Endodermal cell (in vitro differentiated cells): ENCODE measurements at regions not wholly inside any gene's neighbourhood (a gene's known extent, or its start where the extent isn't known, plus 50 kb on each side); places are given as distances from the start of the nearest gene placed in this dataset.

Experiments used
- DNase-seq: peaks from one replicate; pipeline ENCODE4 v3.0.0-alpha.2; 2017
- H3K27ac ChIP-seq: 2 replicates; pipeline ENCODE4 v1.5.1; 2013; ENCODE audit warnings: mild to moderate bottlenecking, low read depth, low read length, moderate library complexity
- H3K27me3 ChIP-seq: 2 replicates; pipeline ENCODE4 v1.6.1; 2013; ENCODE audit warnings: mild to moderate bottlenecking, low read length, moderate library complexity; ENCODE audit not compliant: insufficient read depth, control insufficient read depth, poor library complexity, severe bottlenecking
- H3K36me3 ChIP-seq: 2 replicates; pipeline ENCODE4 v1.7.0; 2013; ENCODE audit warnings: mild to moderate bottlenecking, low read length, moderate library complexity; ENCODE audit not compliant: control insufficient read depth, insufficient read depth
- H3K4me1 ChIP-seq: one replicate; pipeline ENCODE4 v1.7.0; 2013; ENCODE audit warnings: low read length; ENCODE audit not compliant: control insufficient read depth, insufficient read depth
- H3K4me3 ChIP-seq: 2 replicates; pipeline ENCODE4 v1.5.1; 2013; ENCODE audit warnings: mild to moderate bottlenecking, low read length, moderate library complexity
- H3K9ac ChIP-seq: 2 replicates; pipeline ENCODE4 v1.6.1; 2013; ENCODE audit warnings: mild to moderate bottlenecking, low read length, moderate library complexity; ENCODE audit not compliant: poor library complexity, severe bottlenecking; ENCODE audit errors: extremely low read depth
- H3K9me3 ChIP-seq: 2 replicates; pipeline ENCODE4 v1.6.1; 2013; ENCODE audit warnings: mild to moderate bottlenecking, low read length, moderate library complexity; ENCODE audit not compliant: control insufficient read depth
- H3K27ac Mint-ChIP-seq: 2 replicates; pipeline ENCODE4 v1.8.0; 2020; ENCODE audit warnings: mixed read lengths
- H3K27me3 Mint-ChIP-seq: 2 replicates; pipeline ENCODE4 v1.8.0; 2021; ENCODE audit warnings: mild to moderate bottlenecking, mixed read lengths; ENCODE audit not compliant: insufficient read depth
- H3K36me3 Mint-ChIP-seq: 2 replicates; pipeline ENCODE4 v1.8.0; 2020; ENCODE audit warnings: low read depth, mixed read lengths
- H3K4me1 Mint-ChIP-seq: 2 replicates; pipeline ENCODE4 v1.8.0; 2020; ENCODE audit warnings: mixed read lengths
- H3K4me3 Mint-ChIP-seq: 2 replicates; pipeline ENCODE4 v1.8.0; 2020; ENCODE audit warnings: mild to moderate bottlenecking, moderate library complexity, mixed read lengths
- H3K9me3 Mint-ChIP-seq: 2 replicates; pipeline ENCODE4 v1.8.0; 2020; ENCODE audit warnings: mild to moderate bottlenecking, mixed read lengths
- WGBS, 2 experiments: methylation state at CpG; one replicate each; pipeline versions ENCODE4 v1.1.5 to v1.1.7; 2013; ENCODE audit warnings: missing lambda C conversion rate in 2 of 2, mixed read lengths in 1 of 2; ENCODE audit not compliant: insufficient coverage in 1 of 2, insufficient read length in 1 of 2; 5-methylcytosine and 5-hydroxymethylcytosine counted together
- TF ChIP-seq, protein P1 (sequence below): fragments of 200-600 bp; sonication (generic); conservative IDR thresholded peaks from 2 replicates; pipeline ENCODE4 v1.5.0; 2021; ENCODE audit warnings: antibody characterized with exemption, mild to moderate bottlenecking

DNA sequence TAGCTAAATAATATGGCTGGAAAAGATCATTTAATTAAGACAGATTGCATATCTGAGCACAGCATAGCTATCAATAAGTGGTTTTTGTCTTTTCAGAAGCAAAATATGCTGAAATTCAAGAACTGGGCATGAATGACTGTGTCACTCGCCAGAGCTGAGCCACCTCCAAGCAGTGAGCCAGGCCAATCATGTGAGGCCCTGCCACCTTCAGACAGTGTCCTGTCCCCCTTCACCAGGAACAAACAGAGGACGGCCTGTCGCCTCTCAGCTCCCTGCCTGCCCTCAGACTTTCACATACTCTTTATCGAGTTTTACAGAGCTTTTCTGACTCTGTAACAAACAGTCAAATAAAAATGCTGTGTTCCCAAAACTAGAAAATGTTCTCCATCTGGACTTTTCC is 171.0 kb upstream of the TSC22D1 start:
- Histone ChIP-seq H3K9me3 (no peaks in the 10 kb centered on the region), H3K36me3 (no peaks in the 10 kb centered on the region), H3K27ac (no peak overlapping the region), H3K9ac (no peak overlapping the region), H3K27me3 (no peaks in the 10 kb centered on the region), H3K4me1 (no peaks in the 10 kb centered on the region), H3K4me3 (no peak overlapping the region)
- Mint-ChIP-seq H3K4me3 (no peak overlapping the region), H3K27ac (no peak overlapping the region), H3K27me3 (no peaks in the 10 kb centered on the region), H3K9me3 (no peaks in the 10 kb centered on the region), H3K4me1 (no peaks in the 10 kb centered on the region), H3K36me3 (no peaks in the 10 kb centered on the region)
- no peak for DNase-seq
- WGBS, 2 experiments, result 79 to 89% methylated on average over 4 of the region's 4 CpGs
- TF ChIP-seq, protein P1, sequence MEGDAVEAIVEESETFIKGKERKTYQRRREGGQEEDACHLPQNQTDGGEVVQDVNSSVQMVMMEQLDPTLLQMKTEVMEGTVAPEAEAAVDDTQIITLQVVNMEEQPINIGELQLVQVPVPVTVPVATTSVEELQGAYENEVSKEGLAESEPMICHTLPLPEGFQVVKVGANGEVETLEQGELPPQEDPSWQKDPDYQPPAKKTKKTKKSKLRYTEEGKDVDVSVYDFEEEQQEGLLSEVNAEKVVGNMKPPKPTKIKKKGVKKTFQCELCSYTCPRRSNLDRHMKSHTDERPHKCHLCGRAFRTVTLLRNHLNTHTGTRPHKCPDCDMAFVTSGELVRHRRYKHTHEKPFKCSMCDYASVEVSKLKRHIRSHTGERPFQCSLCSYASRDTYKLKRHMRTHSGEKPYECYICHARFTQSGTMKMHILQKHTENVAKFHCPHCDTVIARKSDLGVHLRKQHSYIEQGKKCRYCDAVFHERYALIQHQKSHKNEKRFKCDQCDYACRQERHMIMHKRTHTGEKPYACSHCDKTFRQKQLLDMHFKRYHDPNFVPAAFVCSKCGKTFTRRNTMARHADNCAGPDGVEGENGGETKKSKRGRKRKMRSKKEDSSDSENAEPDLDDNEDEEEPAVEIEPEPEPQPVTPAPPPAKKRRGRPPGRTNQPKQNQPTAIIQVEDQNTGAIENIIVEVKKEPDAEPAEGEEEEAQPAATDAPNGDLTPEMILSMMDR, result no peak

DNA sequence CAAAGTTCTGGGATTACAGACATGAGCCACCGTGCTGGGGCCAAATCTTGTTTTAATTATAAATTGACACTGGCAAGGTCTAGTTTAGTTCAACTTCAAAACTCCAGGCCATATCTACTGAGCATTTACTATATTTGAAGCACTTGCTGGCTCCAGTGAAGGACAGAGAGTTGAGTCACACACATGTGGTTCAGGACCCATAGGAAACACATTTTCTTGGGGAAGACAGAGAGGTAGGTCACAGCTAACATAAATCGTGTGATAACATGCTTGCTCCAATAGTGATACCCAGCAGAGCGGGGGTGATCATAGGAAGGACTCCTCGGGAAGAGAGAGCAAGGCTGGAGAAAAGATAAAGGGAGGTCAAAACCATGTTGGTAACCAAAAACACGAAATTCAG is 170.6 kb upstream of the TSC22D1 start:
- H3K27me3 Mint-ChIP-seq, result no peaks in the 10 kb centered on the region

DNA sequence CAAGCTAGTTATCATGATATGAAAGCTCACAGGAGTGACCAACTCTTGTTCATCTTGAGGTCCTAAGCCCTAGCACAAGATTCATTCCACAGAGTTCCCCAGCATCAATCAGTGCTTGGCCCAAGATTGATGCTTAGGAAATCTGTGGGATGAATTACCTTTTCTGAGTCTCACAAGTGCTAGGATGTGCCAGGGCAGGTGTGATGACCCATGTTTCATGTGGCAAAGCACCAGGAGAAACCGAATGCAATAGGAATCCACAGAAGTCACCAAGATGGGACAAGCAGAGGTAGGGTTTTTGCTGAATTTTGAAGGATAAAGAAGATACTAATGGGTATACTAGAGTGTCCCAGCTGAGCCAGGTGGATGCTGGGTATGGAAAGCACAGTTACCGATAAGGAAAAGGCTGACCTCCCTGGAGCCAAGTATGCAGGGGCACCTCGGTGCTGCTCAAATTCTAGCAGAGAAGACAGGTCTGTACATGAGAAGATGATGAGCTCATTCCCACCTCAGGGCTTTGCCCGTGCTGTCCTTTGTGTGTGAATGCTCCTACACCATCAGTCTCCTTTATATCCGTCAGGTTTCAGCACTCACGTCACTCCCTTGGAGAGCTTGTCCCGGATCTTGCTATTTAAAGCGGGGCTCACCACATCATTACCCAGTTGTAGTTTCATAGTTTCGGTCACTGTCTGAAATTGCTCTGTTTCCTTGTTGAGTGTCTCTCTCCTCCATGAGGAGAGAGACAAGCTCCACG is 168.9 kb upstream of the TSC22D1 start:
- H3K4me3 Mint-ChIP-seq, result no peak overlapping the region
- no peaks in the 10 kb centered on the region for H3K36me3 ChIP-seq
- no peaks in the 10 kb centered on the region for H3K27me3 Mint-ChIP-seq
- 91 to 95% methylated on average over 8 to 10 of the region's 10 CpGs for WGBS, 2 experiments
- no peaks in the 10 kb centered on the region for H3K36me3 Mint-ChIP-seq
- no peaks in the 10 kb centered on the region for H3K27me3 ChIP-seq
- H3K27ac ChIP-seq, result no peak overlapping the region
- no peaks in the 10 kb centered on the region for H3K9me3 ChIP-seq
- DNase-seq, result no peak
- TF ChIP-seq, protein P1, result no peak
- no peaks in the 10 kb centered on the region for H3K9me3 Mint-ChIP-seq
- H3K9ac ChIP-seq, result no peak overlapping the region
- H3K4me1 Mint-ChIP-seq, result no peaks in the 10 kb centered on the region
- H3K27ac Mint-ChIP-seq, result no peak overlapping the region
- no peaks in the 10 kb centered on the region for H3K4me1 ChIP-seq
- H3K4me3 ChIP-seq, result no peak overlapping the region

More for the DNA sequence above, 170.6 kb upstream of the TSC22D1 start:
- Histone ChIP-seq H3K27me3 (no peaks in the 10 kb centered on the region), H3K9me3 (no peaks in the 10 kb centered on the region), H3K4me3 (no peak overlapping the region), H3K36me3 (no peaks in the 10 kb centered on the region), H3K27ac (no peak overlapping the region), H3K4me1 (no peaks in the 10 kb centered on the region), H3K9ac (no peak overlapping the region)
- no peaks in the 10 kb centered on the region for H3K9me3 Mint-ChIP-seq
- 94 to 99% methylated on average over 5 of the region's 5 CpGs for WGBS, 2 experiments
- no peak for DNase-seq
- no peak overlapping the region for H3K4me3 Mint-ChIP-seq
- TF ChIP-seq, protein P1, result no peak
- no peaks in the 10 kb centered on the region for H3K36me3 Mint-ChIP-seq
- H3K27ac Mint-ChIP-seq, result no peak overlapping the region
- no peaks in the 10 kb centered on the region for H3K4me1 Mint-ChIP-seq
